Ovary (tissue), 7 donors: ENCODE measurements at regions not wholly inside any gene's neighbourhood (a gene's known extent, or its start where the extent isn't known, plus 50 kb on each side); places are given as distances from the start of the nearest gene placed in this dataset.

ENCODE experiments used
- DNase-seq, 5 donors: peaks; one replicate each; pipeline ENCODE4 v3.0.0-alpha.2; 2019 to 2020
- H3K27ac ChIP-seq, 2 donors: fragments of 200-600 bp; one replicate each; pipeline versions ENCODE4 v1.5.1 to v1.8.0; 2019 to 2022
- H3K27me3 ChIP-seq: fragments of 200-600 bp; one replicate; pipeline ENCODE4 v1.8.0; 2022
- H3K36me3 ChIP-seq: fragments of 200-600 bp; sonication (generic); one replicate; pipeline ENCODE4 v1.5.1; 2019
- H3K4me1 ChIP-seq: one replicate; pipeline ENCODE4 v1.8.1; 2013; ENCODE audit warnings: mild to moderate bottlenecking, moderate library complexity; ENCODE audit not compliant: insufficient read depth
- H3K4me3 ChIP-seq: fragments of 200-600 bp; sonication (generic); one replicate; pipeline ENCODE4 v1.5.1; 2017
- H3K9me3 ChIP-seq, 2 donors: fragments of 200-600 bp in 1 of 2; sonication (generic) in 1 of 2; one replicate each; pipeline versions ENCODE4 v1.5.1 to v1.8.1; 2013 to 2019; ENCODE audit warnings: mild to moderate bottlenecking in 1 of 2, moderate library complexity in 1 of 2
- CTCF ChIP-seq, 3 donors: fragments of 450-650 bp in 2 of 3; fragments of 200-600 bp in 1 of 3; IDR thresholded peaks; one replicate each; pipeline versions ENCODE4 v1.5.1 to v1.8.0; 2016 to 2022; ENCODE audit warnings: antibody characterized with exemption in 3 of 3, mild to moderate bottlenecking in 1 of 3
- EP300 ChIP-seq: sonication (generic); formaldehyde crosslinking; IDR thresholded peaks from one replicate; pipeline ENCODE4 v1.6.1; 2017; ENCODE audit warnings: antibody characterized with exemption
- POLR2A ChIP-seq: fragments of 450-650 bp; IDR thresholded peaks from one replicate; pipeline ENCODE4 v1.6.1; 2017; ENCODE audit warnings: antibody characterized with exemption, mild to moderate bottlenecking, moderate library complexity
- WGBS, 3 donors: extraction: QIAGEN DNeasy Blood & Tissue Kit in 1 of 3; methylation state at CpG; one replicate each; pipeline versions ENCODE4 v1.1.5 to v1.1.7; 2013 to 2017; 5-methylcytosine and 5-hydroxymethylcytosine counted together
- intact Hi-C, 4 donors: fragments of 100-400 bp; cut with DNase I; formaldehyde crosslinking; loops; one replicate each; pipeline versions ENCODE4 v1.11.0 to v1.15.1; 2022 to 2023
- donor health status: DM: no; HTN: no; CAD: no; lungs with moderate emphysema.
- donor health status: DM: no; HTN: no; CAD: no.
- donor health status: Bipolar disorder and iron deficiency.
- donor health status: DM: no; HTN: no; CAD: no.
- donor health status: DM: yes; HTN: yes; CAD: no.

GRCh38 chr11:121700968-121701367 lies 248.2 kb upstream of the SORL1-AS1 start:
- H3K9me3 ChIP-seq = no peaks in the 10 kb centered on the region
- H3K4me1 ChIP-seq = no peaks in the 10 kb centered on the region
- H3K27ac ChIP-seq = no peak overlapping the region
- no peaks in the 10 kb centered on the region for H3K27me3 ChIP-seq
- DNase-seq = no peak
- H3K4me3 ChIP-seq = no peak overlapping the region
- H3K36me3 ChIP-seq = no peaks in the 10 kb centered on the region
- TF ChIP-seq EP300 = no peak
- no peak for TF ChIP-seq POLR2A
- no peak for TF ChIP-seq CTCF (IDR thresholded peaks at IDR 0.05)
- 72 to 82% (median 73%) methylated on average over 4 of the region's 4 CpGs for WGBS, 3 donors
- intact Hi-C loops = no loop called here

GRCh38 chr11:121699801-121700200 lies 247.0 kb upstream of the SORL1-AS1 start:
- TF ChIP-seq POLR2A (no peak), CTCF (IDR thresholded peaks at IDR 0.05) (no peak), EP300 (no peak)
- no peaks in the 10 kb centered on the region for H3K36me3 ChIP-seq
- 62 to 68% (median 66%) methylated on average over 5 of the region's 5 CpGs for WGBS, 3 donors
- H3K9me3 ChIP-seq = no peaks in the 10 kb centered on the region
- H3K27me3 ChIP-seq = no peaks in the 10 kb centered on the region
- no peak overlapping the region for H3K27ac ChIP-seq
- no peaks in the 10 kb centered on the region for H3K4me1 ChIP-seq
- intact Hi-C loops = no loop called here
- no peak for DNase-seq
- H3K4me3 ChIP-seq = no peak overlapping the region

GRCh38 chr11:121696931-121697670 lies 244.3 kb upstream of the SORL1-AS1 start:
- WGBS, 3 donors = 82 to 87% (median 85%) methylated on average over 10 of the region's 10 CpGs
- Histone ChIP-seq H3K4me3 (no peak overlapping the region), H3K27me3 (no peaks in the 10 kb centered on the region), H3K36me3 (no peaks in the 10 kb centered on the region), H3K4me1 (no peaks in the 10 kb centered on the region), H3K9me3 (no peaks in the 10 kb centered on the region), H3K27ac (no peak overlapping the region)
- no peak for DNase-seq
- intact Hi-C loops = no loop called here
- no peak for TF ChIP-seq EP300
- TF ChIP-seq POLR2A = no peak
- TF ChIP-seq CTCF (IDR thresholded peaks at IDR 0.05) = no peak

- DNase-seq = no peak
- H3K4me1 ChIP-seq = no peaks in the 10 kb centered on the region
- intact Hi-C loops = no loop called here
- H3K36me3 ChIP-seq = no peaks in the 10 kb centered on the region
- no peaks in the 10 kb centered on the region for H3K9me3 ChIP-seq
- no peaks in the 10 kb centered on the region for H3K27me3 ChIP-seq
- TF ChIP-seq EP300 = no peak
- TF ChIP-seq POLR2A = no peak
- TF ChIP-seq CTCF (IDR thresholded peaks at IDR 0.05) = no peak
- no peak overlapping the region for H3K27ac ChIP-seq
- 71 to 77% (median 73%) methylated on average over 20 of the region's 20 CpGs for WGBS, 3 donors
- no peak overlapping the region for H3K4me3 ChIP-seq
Measured at GRCh38 chr11:121696177-121696871, 243.6 kb upstream of the SORL1-AS1 start.
